CD14-positive monocyte (primary cell): ENCODE measurements at regions not wholly inside any gene's neighbourhood (a gene's known extent, or its start where the extent isn't known, plus 50 kb on each side); places are given as distances from the start of the nearest gene placed in this dataset.

ENCODE experiments used
- DNase-seq, 3 donors: peaks; one replicate each; pipeline ENCODE4 v3.0.0-alpha.2; 2011 to 2022
- H2AFZ ChIP-seq: 2 replicates; pipeline ENCODE4 v1.6.0; 2012; ENCODE audit warnings: mild to moderate bottlenecking, low read depth, low read length, inconsistent platforms; ENCODE audit not compliant: insufficient read depth, poor library complexity, severe bottlenecking
- H3K27ac ChIP-seq, 2 donors: 1 replicate in 1 of 2; 2 replicates in 1 of 2; pipeline ENCODE4 v1.5.1; 2012 to 2013; ENCODE audit warnings: low read length in 2 of 2, control low read depth in 1 of 2, inconsistent platforms in 1 of 2, low read depth in 1 of 2, mild to moderate bottlenecking in 1 of 2
- H3K27me3 ChIP-seq, 2 donors: one replicate each; pipeline versions ENCODE4 v1.6.0 to v1.6.1; 2011 to 2013; ENCODE audit warnings: low read length in 2 of 2; ENCODE audit not compliant: control insufficient read depth in 2 of 2, insufficient read depth in 2 of 2
- H3K36me3 ChIP-seq, 2 donors: replicated peaks in 1 of 2; 1 replicate in 1 of 2; 2 replicates in 1 of 2; pipeline versions ENCODE4 v1.5.1 to v1.6.1; 2012 to 2013; ENCODE audit warnings: low read length in 2 of 2, control low read depth in 1 of 2, inconsistent platforms in 1 of 2, mild to moderate bottlenecking in 1 of 2; ENCODE audit not compliant: insufficient read depth in 2 of 2, control insufficient read depth in 1 of 2
- H3K4me1 ChIP-seq, 2 donors: 1 replicate in 1 of 2; 2 replicates in 1 of 2; pipeline versions ENCODE4 v1.5.1 to v1.6.1; 2012 to 2013; ENCODE audit warnings: low read length in 2 of 2, control low read depth in 1 of 2, inconsistent platforms in 1 of 2, mild to moderate bottlenecking in 1 of 2, moderate library complexity in 1 of 2; ENCODE audit not compliant: insufficient read depth in 2 of 2, control insufficient read depth in 1 of 2
- H3K4me2 ChIP-seq: replicated peaks from 2 replicates; pipeline ENCODE3; 2012; ENCODE audit warnings: low read length, moderate library complexity, mild to moderate bottlenecking; ENCODE audit not compliant: poor library complexity, severe bottlenecking; ENCODE audit errors: extremely low read depth
- H3K4me3 ChIP-seq, 3 experiments: fragments of 200-600 bp in 1 of 3; sonication (generic) in 1 of 3; replicated peaks in 1 of 3; 1 replicate in 2 of 3; 2 replicates in 1 of 3; pipeline ENCODE4 v1.5.1; 2011 to 2013; ENCODE audit warnings: low read length in 3 of 3, mild to moderate bottlenecking in 3 of 3, control low read depth in 2 of 3, low read depth in 2 of 3, inconsistent platforms in 1 of 3, moderate library complexity in 1 of 3
- H3K79me2 ChIP-seq: 2 replicates; pipeline ENCODE4 v1.6.0; 2012; ENCODE audit warnings: mild to moderate bottlenecking, control low read depth, inconsistent platforms, low read length, moderate library complexity; ENCODE audit not compliant: insufficient read depth
- H3K9ac ChIP-seq: 2 replicates; pipeline ENCODE4 v1.6.0; 2017; ENCODE audit warnings: low read length, mild to moderate bottlenecking; ENCODE audit not compliant: insufficient read depth, poor library complexity, severe bottlenecking
- H3K9me3 ChIP-seq, 2 donors: replicated peaks in 1 of 2; 1 replicate in 1 of 2; 2 replicates in 1 of 2; pipeline versions ENCODE4 v1.5.1 to v1.6.1; 2012 to 2013; ENCODE audit warnings: low read length in 2 of 2, control low read depth in 1 of 2; ENCODE audit not compliant: control insufficient read depth in 1 of 2, insufficient read depth in 1 of 2
- H4K20me1 ChIP-seq: 2 replicates; pipeline ENCODE4 v1.6.0; 2012; ENCODE audit warnings: mild to moderate bottlenecking, low read length, control low read depth, moderate library complexity; ENCODE audit not compliant: insufficient read depth
- H3K27ac Mint-ChIP-seq, 7 donors: one replicate each; pipeline ENCODE4 v1.8.0; 2020; ENCODE audit warnings: mild to moderate bottlenecking in 7 of 7, mixed read lengths in 7 of 7, moderate library complexity in 6 of 7, inconsistent platforms in 2 of 7
- H3K27me3 Mint-ChIP-seq, 3 donors: one replicate each; pipeline ENCODE4 v1.8.0; 2021 to 2022; ENCODE audit warnings: low read depth in 3 of 3, mild to moderate bottlenecking in 3 of 3, mixed read lengths in 3 of 3, moderate library complexity in 3 of 3, inconsistent platforms in 1 of 3
- H3K36me3 Mint-ChIP-seq, 2 donors: one replicate each; pipeline ENCODE4 v1.8.0; 2020; ENCODE audit warnings: mixed read lengths in 2 of 2, inconsistent platforms in 1 of 2, mild to moderate bottlenecking in 1 of 2
- H3K4me1 Mint-ChIP-seq: one replicate; pipeline ENCODE4 v1.8.0; 2020; ENCODE audit warnings: mild to moderate bottlenecking, mixed read lengths
- H3K4me3 Mint-ChIP-seq, 2 donors: one replicate each; pipeline ENCODE4 v1.8.0; 2020; ENCODE audit warnings: mild to moderate bottlenecking in 2 of 2, mixed read lengths in 2 of 2, moderate library complexity in 1 of 2
- H3K9me3 Mint-ChIP-seq, 7 donors: one replicate each; pipeline ENCODE4 v1.8.0; 2020 to 2022; ENCODE audit warnings: mixed read lengths in 7 of 7, mild to moderate bottlenecking in 6 of 7, moderate library complexity in 6 of 7, inconsistent platforms in 2 of 7
- WGBS: methylation state at CpG from one replicate; pipeline ENCODE4 v1.1.5; 2013; ENCODE audit warnings: missing lambda C conversion rate; ENCODE audit not compliant: insufficient coverage; 5-methylcytosine and 5-hydroxymethylcytosine counted together
- intact Hi-C, 2 donors: fragments of 100-400 bp; cut with micrococcal nuclease; formaldehyde crosslinking; loops; one replicate each; pipeline versions ENCODE4 v1.15.0 to v1.15.1; 2023
- TF ChIP-seq, protein P1 (sequence below): fragments of 200-600 bp; IDR thresholded peaks from one replicate; pipeline ENCODE4 v1.8.0; 2022; ENCODE audit warnings: antibody characterized with exemption, mild to moderate bottlenecking

DNA sequence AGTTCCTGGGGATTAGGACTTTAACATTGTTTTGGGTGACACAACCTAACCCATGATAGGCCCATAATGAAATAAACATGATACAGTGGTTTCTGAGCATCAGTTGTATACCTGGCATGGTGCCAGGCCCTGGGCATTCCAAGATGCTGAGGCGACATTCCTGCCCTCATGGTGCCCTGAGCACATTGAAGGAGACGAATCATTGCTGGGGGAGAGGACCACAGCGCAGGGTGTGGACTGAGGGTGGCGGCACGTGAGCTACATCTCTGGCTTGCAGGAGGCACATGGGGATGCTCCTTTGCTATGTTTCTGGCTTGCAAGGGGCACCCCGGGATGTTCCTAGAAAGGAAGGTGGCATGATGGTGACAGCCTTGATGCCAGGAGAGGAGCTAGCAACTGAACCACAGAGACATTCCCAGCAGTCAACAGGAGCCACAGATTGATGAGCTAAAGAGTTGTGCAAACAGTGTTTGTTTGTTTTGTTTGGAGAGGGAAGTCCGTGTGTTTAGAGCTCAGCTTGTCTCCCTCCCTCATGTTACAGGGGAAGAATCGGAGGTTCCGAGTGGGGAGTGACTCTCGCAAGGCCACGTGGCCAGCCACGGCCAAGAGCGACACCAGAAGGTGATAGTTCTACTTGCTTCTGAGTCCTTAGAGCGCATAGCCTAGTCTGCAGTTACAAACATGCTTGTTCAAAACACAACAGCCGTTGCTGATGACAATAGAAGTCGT is 106.4 kb downstream of the MIAT start:
- peaks cover 13 to 19% of the 10 kb centered on the region in 2 donors for H3K36me3 Mint-ChIP-seq
- Histone ChIP-seq H3K4me2 (no peak overlapping the region), H3K9me3 (peaks cover 7 to 9% of the 10 kb centered on the region in 2 donors), H3K79me2 (no peaks in the 10 kb centered on the region), H3K9ac (no peak overlapping the region), H3K36me3 (peaks cover 0 to 9% of the 10 kb centered on the region in 2 donors), H3K27me3 (no peaks in the 10 kb centered on the region), H3K4me1 (no peaks in the 10 kb centered on the region), H3K27ac (no peak overlapping the region), H3K4me3 (no peak overlapping the region), H4K20me1 (peaks cover 4% of the 10 kb centered on the region), H2AFZ (no peak overlapping the region)
- no peaks in the 10 kb centered on the region for H3K4me1 Mint-ChIP-seq
- H3K27me3 Mint-ChIP-seq: peaks cover 0 to 1% (median 0%) of the 10 kb centered on the region in 3 donors
- intact Hi-C loops: loop anchor here in 1 of 2 donors (10.0 kb wide), 1 partner anchor 1051 kb away; no protein-coding TSS in a partner anchor
- no peak overlapping the region for H3K27ac Mint-ChIP-seq
- TF ChIP-seq, protein P1, sequence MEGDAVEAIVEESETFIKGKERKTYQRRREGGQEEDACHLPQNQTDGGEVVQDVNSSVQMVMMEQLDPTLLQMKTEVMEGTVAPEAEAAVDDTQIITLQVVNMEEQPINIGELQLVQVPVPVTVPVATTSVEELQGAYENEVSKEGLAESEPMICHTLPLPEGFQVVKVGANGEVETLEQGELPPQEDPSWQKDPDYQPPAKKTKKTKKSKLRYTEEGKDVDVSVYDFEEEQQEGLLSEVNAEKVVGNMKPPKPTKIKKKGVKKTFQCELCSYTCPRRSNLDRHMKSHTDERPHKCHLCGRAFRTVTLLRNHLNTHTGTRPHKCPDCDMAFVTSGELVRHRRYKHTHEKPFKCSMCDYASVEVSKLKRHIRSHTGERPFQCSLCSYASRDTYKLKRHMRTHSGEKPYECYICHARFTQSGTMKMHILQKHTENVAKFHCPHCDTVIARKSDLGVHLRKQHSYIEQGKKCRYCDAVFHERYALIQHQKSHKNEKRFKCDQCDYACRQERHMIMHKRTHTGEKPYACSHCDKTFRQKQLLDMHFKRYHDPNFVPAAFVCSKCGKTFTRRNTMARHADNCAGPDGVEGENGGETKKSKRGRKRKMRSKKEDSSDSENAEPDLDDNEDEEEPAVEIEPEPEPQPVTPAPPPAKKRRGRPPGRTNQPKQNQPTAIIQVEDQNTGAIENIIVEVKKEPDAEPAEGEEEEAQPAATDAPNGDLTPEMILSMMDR: no peak
- H3K9me3 Mint-ChIP-seq: peaks cover 6 to 11% (median 9%) of the 10 kb centered on the region in 7 donors
- 92% methylated on average over 16 of the region's 16 CpGs for WGBS
- no peak overlapping the region for H3K4me3 Mint-ChIP-seq
- no peak for DNase-seq

DNA sequence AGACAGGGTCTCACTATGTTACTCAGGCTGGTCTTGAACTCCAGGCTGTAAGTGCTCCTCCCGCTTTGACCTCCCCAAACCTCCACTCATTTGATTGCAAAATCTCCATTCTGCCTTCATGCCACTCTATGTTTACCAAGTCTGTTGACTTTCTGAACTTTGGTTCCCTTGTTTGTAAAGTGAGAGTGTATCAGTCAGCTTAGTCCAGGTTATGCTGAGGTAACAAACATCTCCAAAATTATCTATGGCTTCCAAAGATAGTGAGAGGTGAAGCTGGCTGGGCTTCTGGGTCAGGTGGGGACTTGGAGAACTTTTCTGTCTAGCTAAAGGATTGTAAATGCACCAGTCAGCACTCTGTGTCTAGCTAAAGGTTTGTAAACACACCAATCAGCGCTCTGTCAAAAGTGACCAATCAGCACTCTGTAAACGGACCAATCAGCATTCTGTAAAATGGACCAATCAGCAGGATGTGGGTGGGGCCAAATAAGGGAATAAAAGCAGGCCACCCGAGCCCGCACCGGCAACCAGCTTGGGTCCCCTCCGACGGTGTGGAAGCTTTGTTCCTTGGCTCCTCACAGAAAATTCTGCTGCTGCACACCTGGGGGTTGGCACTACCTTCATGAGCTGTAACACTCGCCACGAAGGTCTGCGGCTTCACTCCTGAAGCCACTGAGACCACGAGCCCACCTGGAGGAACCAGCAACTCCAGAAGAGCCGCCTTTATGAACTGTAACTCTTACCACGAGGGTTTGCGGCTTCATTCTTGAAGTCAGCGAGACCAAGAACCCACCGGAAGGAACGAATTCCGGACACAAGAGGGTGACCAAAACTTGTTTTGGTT is 109.3 kb downstream of the MIAT start:
- no peak for DNase-seq
- WGBS: 91% methylated on average over 18 of the region's 19 CpGs
- Mint-ChIP-seq H3K4me1 (peaks cover 4% of the 10 kb centered on the region), H3K9me3 (peaks cover 6 to 11% (median 9%) of the 10 kb centered on the region in 7 donors), H3K36me3 (peaks cover 14 to 24% of the 10 kb centered on the region in 2 donors), H3K27me3 (peaks cover 0 to 1% (median under 1%) of the 10 kb centered on the region in 3 donors), H3K4me3 (no peak overlapping the region), H3K27ac (no peak overlapping the region)
- Histone ChIP-seq H3K4me3 (no peak overlapping the region), H2AFZ (no peak overlapping the region), H3K79me2 (no peaks in the 10 kb centered on the region), H3K4me2 (no peak overlapping the region), H3K36me3 (peaks cover 0 to 9% of the 10 kb centered on the region in 2 donors), H3K27ac (no peak overlapping the region), H3K9me3 (peaks cover 7 to 9% of the 10 kb centered on the region in 2 donors), H4K20me1 (peaks cover 4% of the 10 kb centered on the region), H3K9ac (no peak overlapping the region), H3K4me1 (no peaks in the 10 kb centered on the region), H3K27me3 (no peaks in the 10 kb centered on the region)
- TF ChIP-seq, protein P1: no peak
- intact Hi-C loops: loop anchor here in 1 of 2 donors (10.0 kb wide), 1 partner anchor 1048 kb away; no protein-coding TSS in a partner anchor
